ENCODE measurements at regions not wholly inside any gene's neighbourhood (a gene's known extent, or its start where the extent isn't known, plus 50 kb on each side); places are given as distances from the start of the nearest gene placed in this dataset.

GRCh38 chr10:32171204-32171603, 115.0 kb upstream of the KIF5B start:
- DNase-seq (ENCODE audit: low read depth): no peak

- no peak for DNase-seq (ENCODE audit: low read depth)
Observed at GRCh38 chr10:32169556-32169955, 113.3 kb upstream of the KIF5B start.

DNA sequence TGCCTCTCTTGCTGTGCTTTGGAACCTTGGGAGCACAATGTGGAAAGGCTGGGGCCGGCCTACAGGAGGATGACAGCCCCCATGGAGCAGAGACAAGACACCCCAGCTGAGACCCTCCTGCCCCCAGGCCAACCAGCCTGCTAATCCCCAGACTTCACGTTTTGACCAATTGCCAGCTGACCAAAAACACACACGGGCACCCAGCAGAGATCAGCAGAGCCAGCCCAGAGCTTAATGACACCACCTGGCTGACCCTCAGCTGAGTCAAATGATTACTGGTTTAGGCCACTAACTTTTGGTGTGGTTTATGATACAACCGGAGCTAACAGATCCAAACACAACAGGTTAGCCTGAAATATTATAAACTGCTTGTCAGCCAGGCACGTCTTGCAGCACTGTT, 111.2 kb upstream of the KIF5B start:
- no peak for DNase-seq (ENCODE audit: low read depth)

DNA sequence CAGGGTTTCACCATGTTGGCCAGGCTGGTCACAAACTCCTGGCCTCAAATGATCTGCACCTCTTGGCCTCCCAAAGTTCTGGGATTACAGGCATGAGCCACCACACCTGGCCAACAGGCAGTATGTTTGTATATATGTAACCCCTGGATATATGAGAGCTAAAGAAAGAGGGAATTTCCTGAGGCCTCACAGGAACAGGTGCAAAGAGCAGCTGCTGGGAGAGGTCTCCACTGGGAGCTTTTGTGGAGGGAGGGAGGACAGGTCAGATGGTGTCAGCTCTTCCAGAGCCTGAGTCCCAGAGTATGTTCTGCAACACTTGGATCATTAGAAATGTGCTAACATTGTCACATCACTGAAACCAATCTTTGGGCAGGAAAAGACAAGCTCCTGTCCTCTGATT, 110.1 kb upstream of the KIF5B start:
- no peak for DNase-seq (ENCODE audit: low read depth)

- DNase-seq (ENCODE audit: low read depth): no peak
Observed at GRCh38 chr10:32163762-32164148, 107.5 kb upstream of the KIF5B start.

GRCh38 chr10:32163071-32163761, 107.0 kb upstream of the KIF5B start:
- no peak for DNase-seq (ENCODE audit: low read depth)

DNA sequence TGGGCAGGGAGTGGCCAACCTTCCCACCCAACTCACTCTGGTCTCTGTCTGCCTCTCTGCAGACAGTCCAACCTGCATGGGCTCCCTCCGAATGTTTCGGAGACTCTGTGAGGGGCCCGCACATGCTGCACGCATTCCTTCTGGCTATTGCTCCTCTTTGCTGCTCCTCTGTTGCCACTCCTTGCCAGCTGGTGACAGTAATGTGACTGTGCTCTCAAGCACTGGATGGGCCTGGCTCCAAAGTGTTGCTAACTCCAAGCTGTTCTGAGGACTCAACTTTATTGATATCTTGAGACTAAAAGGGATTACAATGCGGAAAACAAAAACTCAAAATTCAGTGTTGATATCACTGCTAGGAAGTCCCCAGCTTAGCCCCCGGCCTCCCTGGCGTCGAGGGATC, 105.4 kb upstream of the KIF5B start:
- DNase-seq (ENCODE audit: low read depth): no peak

GRCh38 chr10:32160864-32161263, 104.6 kb upstream of the KIF5B start:
- DNase-seq (ENCODE audit: low read depth): no peak

DNA sequence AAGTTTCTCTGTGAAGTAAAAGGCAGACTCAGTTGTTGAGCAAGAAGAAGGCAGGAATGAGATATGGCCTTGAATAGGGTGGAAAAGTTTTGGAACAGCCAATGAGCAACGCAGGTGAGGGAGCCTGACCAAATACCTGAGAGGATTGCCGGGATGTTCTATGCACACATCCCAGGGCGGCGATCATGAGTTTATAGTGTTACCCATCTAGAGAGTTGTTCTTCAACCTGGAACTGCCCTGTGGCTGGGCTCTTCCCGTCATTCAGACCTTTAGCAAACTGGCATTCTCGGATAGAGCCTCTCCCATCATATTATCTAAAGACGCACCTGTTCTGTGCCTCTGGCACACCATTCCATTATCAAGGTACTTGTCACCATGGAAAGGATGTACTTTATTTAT, 103.0 kb upstream of the KIF5B start:
- no peak for DNase-seq (ENCODE audit: low read depth)

DNA sequence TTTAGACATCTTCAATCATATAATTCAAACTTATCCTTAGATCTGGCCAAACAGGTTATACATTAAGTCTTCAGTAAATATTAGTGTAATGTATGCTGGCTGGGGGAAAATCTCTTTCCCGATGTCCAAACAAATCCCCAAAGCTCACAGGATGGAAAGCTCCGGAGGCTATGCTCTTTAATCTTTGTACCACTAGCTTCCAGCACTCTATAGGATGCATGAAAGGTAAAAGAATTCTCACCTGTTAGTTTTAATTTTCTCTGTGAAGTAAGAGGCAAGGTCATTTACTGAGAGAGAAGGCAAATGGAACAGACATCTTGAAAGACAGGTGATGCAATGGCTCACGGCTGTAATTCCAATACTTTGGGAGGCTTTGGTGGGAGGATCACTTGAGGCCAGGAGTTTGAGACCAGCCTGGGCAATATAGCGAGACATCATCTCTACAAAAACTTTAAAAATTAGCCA, 99.8 kb upstream of the KIF5B start:
- no peak for DNase-seq (ENCODE audit: low read depth)

- no peak for DNase-seq (ENCODE audit: low read depth)
Observed at GRCh38 chr10:32155075-32155516, 98.9 kb upstream of the KIF5B start.

GRCh38 chr10:32153931-32154330, 97.7 kb upstream of the KIF5B start:
- DNase-seq (ENCODE audit: low read depth): no peak

DNA sequence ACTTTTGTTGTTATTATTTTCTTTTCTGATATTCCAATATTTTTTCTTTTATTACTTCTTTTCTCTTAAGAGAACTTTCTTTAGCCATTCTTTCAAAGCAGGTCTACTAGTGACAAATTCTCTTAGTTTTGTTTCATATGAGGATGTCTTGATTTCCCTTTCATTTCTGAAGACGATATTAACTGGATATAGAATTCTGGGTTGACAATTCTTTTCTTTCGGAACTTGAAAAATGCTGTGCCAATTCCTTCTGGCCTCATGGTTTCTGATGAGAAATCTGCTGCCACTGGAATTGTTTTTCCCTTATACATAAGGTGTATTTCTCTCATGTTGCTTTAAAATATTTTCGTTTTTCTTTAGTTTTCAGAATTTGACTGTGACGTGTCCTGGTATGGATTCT, 97.0 kb upstream of the KIF5B start:
- DNase-seq (ENCODE audit: low read depth): no peak

DNA sequence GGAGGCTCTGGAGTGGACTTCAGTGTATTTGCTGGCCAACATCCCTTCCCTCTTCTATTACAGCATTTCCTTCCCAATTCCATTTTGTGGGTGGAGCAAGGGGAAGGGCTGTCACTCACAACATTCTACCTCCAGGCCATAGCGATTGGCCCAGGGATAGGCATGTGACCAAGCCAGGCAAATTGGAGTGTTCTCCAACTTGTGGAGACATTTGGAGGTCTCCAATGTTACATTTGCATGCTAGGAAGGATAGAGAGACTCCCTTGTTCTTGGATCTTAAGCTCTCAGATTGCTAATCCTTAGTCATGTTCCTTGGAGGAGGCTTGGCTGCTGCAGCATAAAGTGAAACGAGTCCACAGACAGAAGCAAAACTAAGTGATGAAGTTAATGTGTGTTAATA, 95.6 kb upstream of the KIF5B start:
- DNase-seq (ENCODE audit: low read depth): no peak

DNA sequence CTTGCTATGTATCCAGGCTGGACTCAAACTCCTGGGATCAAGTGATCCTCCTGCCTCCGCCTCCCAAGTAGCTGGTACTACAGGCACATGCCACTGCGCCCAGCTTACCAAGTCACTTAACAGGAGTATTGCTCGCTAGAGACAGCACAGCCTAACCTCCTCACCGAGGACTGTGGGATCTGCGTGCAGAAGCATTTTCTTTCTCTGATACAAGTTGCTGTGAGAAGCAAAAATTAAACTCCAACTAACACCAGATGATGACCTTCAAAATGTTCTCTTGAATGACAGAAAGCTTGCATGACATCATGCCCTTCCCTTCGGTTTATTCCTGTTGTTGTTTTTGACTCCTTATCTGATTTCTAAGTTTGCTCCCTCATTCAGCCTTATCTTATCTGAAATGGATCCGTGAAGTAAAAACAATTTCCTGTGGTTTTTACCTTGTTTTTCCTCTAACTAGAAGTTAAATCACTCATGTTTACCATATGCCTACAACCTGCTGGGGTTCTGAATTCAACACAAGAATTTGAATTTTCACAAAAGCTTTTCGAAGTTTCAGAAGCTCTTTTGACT, 94.4 kb upstream of the KIF5B start:
- no peak for DNase-seq (ENCODE audit: low read depth)

- peak; percentile 11 for DNase-seq (ENCODE audit: low read depth)
Observed at GRCh38 chr10:32149252-32149955, 93.2 kb upstream of the KIF5B start.

DNA sequence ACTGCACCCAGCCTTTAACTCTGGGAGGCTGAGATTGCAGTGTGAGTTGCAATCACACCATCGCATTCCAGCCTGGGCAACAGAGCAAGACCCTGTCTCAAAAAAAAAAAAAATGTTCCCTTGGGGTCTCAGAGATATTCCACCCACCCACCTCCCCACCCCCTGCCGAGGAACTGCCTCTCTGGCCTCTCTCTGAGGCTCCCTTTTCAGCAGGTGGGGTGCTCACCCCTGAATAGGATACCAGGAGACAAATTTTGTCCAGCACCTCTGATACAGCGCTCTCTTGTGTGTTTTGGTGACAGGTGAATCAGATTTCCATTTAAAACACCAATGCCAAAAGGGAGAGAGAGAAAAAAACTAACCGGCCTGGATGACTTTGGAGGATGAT, 92.6 kb upstream of the KIF5B start:
- no peak for DNase-seq (ENCODE audit: low read depth)

DNA sequence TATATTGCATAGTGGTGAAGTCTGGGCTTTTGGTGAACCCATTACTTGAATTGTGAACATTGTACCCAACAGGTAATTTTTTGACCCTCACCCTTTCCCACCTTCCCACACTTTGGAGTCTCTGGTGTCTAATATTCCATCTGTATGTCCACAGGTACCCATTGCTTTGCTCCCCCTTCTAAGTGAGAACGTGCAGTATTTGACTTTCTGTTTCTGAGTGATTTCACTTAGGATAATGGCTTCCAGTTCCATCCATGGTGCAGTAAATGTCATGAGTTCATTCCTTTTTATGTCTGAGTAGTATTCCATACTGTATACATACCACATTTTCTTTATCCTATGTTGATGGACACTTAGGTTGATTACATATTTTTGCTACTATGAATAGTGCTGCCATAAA, 91.5 kb upstream of the KIF5B start:
- no peak for DNase-seq (ENCODE audit: low read depth)

DNA sequence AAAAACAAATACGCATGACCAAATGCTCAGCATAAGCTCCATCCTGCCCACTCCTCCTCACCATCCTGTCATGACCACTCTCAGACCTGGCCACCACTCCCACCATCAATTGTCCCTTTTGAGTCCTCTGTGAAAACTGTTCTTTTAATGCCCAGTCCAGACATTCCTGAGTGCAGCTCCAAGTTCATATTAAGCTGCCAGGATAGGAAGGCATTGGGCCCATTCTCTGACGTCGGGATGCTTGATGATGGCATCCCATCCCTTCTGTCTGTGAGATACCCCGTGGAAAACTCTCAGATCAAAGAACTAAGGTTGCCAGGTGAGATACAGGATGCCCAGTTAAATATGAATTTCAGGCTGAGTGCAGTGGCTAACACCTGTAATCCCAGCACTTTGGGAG, 89.9 kb upstream of the KIF5B start:
- DNase-seq (ENCODE audit: low read depth): no peak

DNA sequence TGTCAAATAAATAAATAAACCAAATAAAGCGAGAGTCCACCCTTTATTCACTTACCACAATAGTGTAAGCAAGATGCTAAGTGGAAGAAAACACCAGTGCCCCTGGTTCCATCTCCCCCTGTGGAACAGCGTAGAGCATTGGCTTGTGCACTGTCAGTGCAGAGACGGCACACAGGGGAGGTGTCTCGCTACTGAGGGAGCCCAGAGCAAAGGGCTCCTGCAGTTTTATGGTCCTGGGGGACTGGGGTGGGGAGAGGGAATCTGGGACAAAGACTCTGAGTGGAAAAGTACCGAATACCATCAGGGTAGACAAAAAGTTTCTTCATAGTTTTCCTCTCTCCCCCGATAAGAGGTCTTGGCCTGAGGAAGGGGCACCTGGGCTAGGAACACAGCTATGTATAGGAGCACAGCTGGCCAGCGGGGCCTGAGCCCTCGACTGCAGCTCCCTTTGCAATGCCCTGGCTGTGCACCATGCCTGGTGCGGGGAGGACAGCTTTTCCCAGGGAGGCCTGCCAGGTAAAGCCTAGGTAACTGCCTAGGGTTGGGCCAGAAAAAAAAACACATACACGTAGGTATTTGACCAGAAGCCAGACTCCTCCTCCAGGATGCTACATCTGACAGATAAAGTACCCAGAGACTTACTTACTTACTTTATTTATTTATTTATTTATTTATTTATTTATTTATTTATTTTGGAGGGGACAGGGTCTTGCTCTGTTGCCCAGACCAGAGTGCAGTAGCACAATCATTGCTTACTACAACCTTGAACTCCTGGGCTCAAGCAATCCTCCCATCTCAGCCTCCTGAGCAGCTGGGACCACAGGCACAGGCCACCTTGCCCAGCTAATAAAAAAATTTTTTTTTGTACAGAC, 88.8 kb upstream of the KIF5B start:
- no peak for DNase-seq (ENCODE audit: low read depth)

DNA sequence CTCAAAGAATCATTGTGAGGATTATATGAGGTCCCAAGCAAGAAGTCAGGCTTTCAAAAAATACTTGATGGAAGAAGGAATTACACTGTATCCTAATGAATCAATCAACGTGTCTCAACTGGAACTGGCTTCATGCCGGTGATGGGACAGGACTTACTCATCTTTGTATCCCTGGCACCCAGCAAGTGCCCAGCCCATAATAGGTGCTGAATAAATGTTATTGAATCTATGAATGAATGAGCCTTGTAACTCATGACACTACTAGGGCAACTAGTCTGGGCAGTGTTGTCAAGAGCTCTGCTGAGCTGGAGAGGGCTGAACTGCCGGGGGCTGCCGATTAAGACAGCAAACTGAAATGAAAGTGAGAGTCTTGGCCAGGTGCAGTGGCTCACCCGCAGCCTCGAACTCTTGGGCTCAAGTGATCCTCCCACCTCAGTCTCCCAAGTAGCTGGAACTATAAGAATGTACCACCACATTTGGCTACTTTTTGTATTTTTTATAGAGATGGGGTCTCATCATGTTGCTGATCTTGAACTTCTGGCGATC, 87.2 kb upstream of the KIF5B start:
- no peak for DNase-seq (ENCODE audit: low read depth)

- no peak for DNase-seq (ENCODE audit: low read depth)
Observed at GRCh38 chr10:32142646-32143045, 86.4 kb upstream of the KIF5B start.

Measured in activated T-cell treated with anti-CD3 and anti-CD28 coated beads for 48 hours (primary cell).